ENCODE measurements at regions not wholly inside any gene's neighbourhood (a gene's known extent, or its start where the extent isn't known, plus 50 kb on each side); places are given as distances from the start of the nearest gene placed in this dataset.
"Not testable (repeated sequence)": the region's sequence is repeated elsewhere in the genome, so short reads cannot be mapped to it uniquely, and the experiment has no call there.

DNA sequence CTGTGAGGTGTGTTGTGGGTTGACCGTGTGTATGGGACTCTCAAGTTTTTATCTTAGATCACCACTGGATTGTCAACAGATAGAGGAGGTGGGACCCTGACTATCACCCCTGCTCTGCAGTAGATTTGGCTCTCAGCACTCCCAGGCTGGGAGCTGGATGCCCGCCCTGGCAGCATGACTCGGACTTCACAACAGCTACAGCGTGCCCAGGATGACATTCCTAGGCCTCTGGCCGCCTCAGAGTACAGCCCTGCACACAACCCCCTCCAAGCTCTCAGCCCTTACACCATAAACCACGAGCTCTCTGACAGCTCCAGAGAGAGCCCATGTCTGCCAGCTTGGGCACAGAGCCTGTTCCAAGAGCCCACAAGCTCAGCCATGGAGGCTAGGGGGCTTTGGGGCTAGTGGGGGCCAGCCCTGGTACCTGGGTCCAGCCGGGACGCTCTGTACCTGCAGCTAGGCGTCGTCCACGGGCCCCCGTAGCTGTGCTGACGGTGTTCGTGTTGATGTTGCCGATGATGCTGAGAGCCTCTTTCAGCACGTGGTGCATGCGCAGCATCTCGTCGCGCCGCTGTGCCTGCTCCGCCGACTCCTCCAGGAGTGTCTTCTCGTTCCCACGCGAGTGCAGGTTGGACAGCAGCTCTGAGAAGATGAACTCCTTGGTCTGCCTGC, 66.1 kb upstream of the LYSMD4 start:
- H3K27ac ChIP-seq; H3K4me3 ChIP-seq (ENCODE audit: low read depth in 1 of 2, low read length in 1 of 2); H3K27me3 ChIP-seq; H3K9me3 ChIP-seq; H3K36me3 ChIP-seq; H3K4me1 ChIP-seq (ENCODE audit: control insufficient read depth in 1 of 2, insufficient read depth in 1 of 2, low read depth in 1 of 2, low read length in 1 of 2): not testable (repeated sequence)

DNA sequence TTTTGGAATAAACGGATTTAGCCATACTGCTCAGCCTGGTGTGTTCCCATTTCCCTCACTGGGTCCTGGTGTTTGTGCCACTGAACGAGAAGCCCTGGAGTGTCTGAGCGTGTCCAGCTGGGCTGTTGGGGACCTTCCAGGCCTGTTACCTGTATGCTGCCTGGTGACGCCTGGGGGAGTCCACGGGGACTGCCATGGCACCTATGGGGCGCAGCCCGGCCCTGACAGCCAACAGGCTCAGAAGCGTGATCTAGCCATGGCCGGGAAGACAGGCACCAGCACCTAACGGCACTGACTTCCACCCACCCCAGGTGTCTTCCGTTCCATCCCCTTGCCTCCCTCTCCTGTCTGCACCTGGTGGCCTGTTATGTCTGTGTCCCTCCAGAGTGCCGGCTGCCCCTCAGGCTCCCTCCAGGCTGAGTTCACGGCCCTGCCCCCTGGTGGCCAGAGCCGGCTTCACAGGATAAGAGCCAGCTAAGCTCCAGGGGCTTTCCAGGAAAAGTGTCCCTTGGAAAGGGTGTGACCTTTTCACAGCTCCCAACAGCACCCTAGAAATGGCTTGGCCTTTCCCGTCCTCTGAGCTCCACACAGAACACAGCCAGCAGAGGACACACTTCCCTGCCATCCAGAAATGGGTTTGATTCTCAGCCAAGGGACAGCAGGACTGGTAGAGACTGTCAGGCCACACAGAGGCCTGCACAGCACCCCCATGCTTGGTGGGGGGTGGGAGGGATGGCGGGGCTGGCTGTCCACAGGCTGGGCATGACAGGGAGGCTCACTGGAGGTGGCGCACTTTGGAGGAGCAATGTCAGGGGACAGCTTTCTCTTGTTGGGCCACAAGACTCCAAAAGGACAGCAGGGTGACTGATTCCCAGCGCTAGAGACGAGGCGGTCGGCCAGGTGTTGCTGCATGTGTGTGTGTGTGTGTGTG, 64.0 kb upstream of the LYSMD4 start:
- H3K4me3 ChIP-seq (ENCODE audit: low read depth in 1 of 2, low read length in 1 of 2); H3K36me3 ChIP-seq; H3K27ac ChIP-seq; H3K27me3 ChIP-seq; H3K9me3 ChIP-seq; H3K4me1 ChIP-seq (ENCODE audit: control insufficient read depth in 1 of 2, insufficient read depth in 1 of 2, low read depth in 1 of 2, low read length in 1 of 2): not testable (repeated sequence)

GRCh38 chr15:99791881-99792807, 58.9 kb upstream of the LYSMD4 start:
- H3K9me3 ChIP-seq; H3K4me3 ChIP-seq (ENCODE audit: low read depth in 1 of 2, low read length in 1 of 2); H3K27ac ChIP-seq; H3K4me1 ChIP-seq (ENCODE audit: control insufficient read depth in 1 of 2, insufficient read depth in 1 of 2, low read depth in 1 of 2, low read length in 1 of 2); H3K36me3 ChIP-seq; H3K27me3 ChIP-seq: not testable (repeated sequence)

GRCh38 chr15:99790751-99791150, 57.5 kb upstream of the LYSMD4 start:
- H3K36me3 ChIP-seq; H3K27ac ChIP-seq; H3K9me3 ChIP-seq; H3K4me1 ChIP-seq (ENCODE audit: control insufficient read depth in 1 of 2, insufficient read depth in 1 of 2, low read depth in 1 of 2, low read length in 1 of 2); H3K27me3 ChIP-seq; H3K4me3 ChIP-seq (ENCODE audit: low read depth in 1 of 2, low read length in 1 of 2): not testable (repeated sequence)

- Histone ChIP-seq H3K4me3 (ENCODE audit: low read depth in 1 of 2, low read length in 1 of 2) (no peak overlapping the region), H3K9me3 (no peaks in the 10 kb centered on the region), H3K4me1 (ENCODE audit: control insufficient read depth in 1 of 2, insufficient read depth in 1 of 2, low read depth in 1 of 2, low read length in 1 of 2) (no peaks in the 10 kb centered on the region), H3K36me3 (no peaks in the 10 kb centered on the region), H3K27me3 (peaks cover 4% of the 10 kb centered on the region), H3K27ac (no peak overlapping the region)
- TF ChIP-seq, protein P1, sequence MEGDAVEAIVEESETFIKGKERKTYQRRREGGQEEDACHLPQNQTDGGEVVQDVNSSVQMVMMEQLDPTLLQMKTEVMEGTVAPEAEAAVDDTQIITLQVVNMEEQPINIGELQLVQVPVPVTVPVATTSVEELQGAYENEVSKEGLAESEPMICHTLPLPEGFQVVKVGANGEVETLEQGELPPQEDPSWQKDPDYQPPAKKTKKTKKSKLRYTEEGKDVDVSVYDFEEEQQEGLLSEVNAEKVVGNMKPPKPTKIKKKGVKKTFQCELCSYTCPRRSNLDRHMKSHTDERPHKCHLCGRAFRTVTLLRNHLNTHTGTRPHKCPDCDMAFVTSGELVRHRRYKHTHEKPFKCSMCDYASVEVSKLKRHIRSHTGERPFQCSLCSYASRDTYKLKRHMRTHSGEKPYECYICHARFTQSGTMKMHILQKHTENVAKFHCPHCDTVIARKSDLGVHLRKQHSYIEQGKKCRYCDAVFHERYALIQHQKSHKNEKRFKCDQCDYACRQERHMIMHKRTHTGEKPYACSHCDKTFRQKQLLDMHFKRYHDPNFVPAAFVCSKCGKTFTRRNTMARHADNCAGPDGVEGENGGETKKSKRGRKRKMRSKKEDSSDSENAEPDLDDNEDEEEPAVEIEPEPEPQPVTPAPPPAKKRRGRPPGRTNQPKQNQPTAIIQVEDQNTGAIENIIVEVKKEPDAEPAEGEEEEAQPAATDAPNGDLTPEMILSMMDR (IDR thresholded peaks at IDR 0.05) = no peak
Measured at GRCh38 chr15:99788156-99788555, 54.9 kb upstream of the LYSMD4 start.

DNA sequence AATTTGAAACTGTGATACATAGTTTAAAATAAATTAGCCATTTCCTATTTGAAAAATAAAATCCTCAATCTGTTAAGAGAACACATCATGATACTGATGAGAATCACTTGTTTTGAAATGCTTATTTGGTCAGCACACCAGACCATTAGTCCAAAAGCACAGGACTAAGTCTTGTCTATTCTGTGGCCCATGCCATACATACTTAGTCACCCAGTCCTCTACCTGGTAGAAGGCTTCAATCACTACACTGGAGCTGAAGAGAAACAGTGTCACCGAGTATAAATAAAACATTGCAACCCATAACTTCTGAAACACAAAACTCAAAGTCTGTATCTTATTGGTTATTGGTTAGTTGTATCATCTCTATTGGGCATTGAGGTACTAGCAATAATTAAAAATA, 51.6 kb upstream of the LYSMD4 start:
- not testable (repeated sequence) for H3K36me3 ChIP-seq; H3K27ac ChIP-seq; H3K4me1 ChIP-seq (ENCODE audit: control insufficient read depth in 1 of 2, insufficient read depth in 1 of 2, low read depth in 1 of 2, low read length in 1 of 2); H3K27me3 ChIP-seq; H3K4me3 ChIP-seq (ENCODE audit: low read depth in 1 of 2, low read length in 1 of 2); H3K9me3 ChIP-seq

DNA sequence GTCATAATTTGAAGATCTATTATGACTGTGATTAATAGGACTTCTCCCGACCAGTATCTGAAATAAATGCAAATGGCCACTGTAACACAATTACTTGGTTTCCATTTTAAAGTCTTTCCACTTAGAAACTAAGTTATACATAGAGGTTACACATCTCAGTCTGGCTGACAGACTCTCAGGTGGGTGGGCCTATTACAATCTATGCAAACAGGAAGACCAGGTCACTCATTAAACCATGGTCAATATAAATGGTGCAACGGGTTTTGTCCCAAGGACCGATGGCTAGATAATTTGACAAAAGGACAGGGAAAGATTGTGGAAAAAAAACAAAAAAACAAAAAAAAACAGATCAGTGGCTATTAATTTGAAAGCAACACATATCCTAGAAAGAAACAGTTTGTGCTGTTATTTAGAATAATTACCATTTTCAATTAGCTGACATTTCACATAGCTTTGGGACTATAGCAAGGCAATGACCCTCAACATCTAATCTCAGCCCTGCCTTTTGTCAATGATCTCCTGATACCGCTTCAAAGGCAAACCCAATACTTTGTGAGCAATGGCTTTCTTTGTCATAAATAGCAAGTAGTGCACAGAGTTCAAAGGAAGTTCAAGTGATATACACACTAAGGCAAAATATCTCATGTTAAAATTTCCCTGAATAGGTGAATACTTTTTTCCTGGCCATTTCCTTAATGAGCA, 50.8 kb upstream of the LYSMD4 start:
- H3K36me3 ChIP-seq; H3K27me3 ChIP-seq; H3K4me3 ChIP-seq (ENCODE audit: low read depth in 1 of 2, low read length in 1 of 2); H3K4me1 ChIP-seq (ENCODE audit: control insufficient read depth in 1 of 2, insufficient read depth in 1 of 2, low read depth in 1 of 2, low read length in 1 of 2); H3K27ac ChIP-seq; H3K9me3 ChIP-seq: not testable (repeated sequence)

All from neutrophil (primary cell).